ENCODE measurements at regions not wholly inside any gene's neighbourhood (a gene's known extent, or its start where the extent isn't known, plus 50 kb on each side); places are given as distances from the start of the nearest gene placed in this dataset.

- intact Hi-C loops (cut with micrococcal nuclease), result loop anchor here (5.0 kb wide), 1 partner anchor 607 kb away; no protein-coding TSS in a partner anchor
Observed at GRCh38 chr11:70815485-70815832, 417.1 kb downstream of the CTTN start.

DNA sequence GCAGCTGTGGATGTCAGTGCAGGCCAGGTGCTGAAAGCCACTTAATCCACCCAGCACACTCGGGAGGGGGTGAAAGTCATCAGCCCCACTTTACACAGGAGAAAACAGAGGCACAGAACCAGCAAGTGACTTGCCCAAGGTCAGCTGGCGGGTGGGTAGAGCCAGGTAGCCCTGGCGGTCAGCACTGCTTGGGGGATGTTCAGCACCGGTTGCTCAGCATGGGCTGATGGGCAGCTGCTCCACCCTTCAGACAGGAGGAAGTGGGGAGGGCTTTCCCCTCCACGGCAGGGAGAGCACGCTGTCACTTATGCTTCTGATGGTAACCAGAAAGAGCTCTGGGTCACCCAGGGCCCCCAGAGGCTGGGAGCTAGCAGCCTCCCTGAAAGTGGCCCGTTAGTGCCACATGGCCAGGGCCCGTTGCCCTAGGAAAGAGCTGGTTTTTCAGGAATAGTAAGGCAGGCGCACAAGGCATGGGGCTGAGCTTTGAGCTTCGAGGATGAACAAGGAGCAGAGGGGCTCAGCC, 417.9 kb downstream of the CTTN start:
- intact Hi-C loops (cut with micrococcal nuclease), result loop anchor here (5.0 kb wide), 1 partner anchor 606 kb away; no protein-coding TSS in a partner anchor

- intact Hi-C loops (cut with micrococcal nuclease), result loop anchor here (5.0 kb wide), 1 partner anchor 604 kb away; no protein-coding TSS in a partner anchor
Observed at GRCh38 chr11:70818351-70818750, 420.0 kb downstream of the CTTN start.

DNA sequence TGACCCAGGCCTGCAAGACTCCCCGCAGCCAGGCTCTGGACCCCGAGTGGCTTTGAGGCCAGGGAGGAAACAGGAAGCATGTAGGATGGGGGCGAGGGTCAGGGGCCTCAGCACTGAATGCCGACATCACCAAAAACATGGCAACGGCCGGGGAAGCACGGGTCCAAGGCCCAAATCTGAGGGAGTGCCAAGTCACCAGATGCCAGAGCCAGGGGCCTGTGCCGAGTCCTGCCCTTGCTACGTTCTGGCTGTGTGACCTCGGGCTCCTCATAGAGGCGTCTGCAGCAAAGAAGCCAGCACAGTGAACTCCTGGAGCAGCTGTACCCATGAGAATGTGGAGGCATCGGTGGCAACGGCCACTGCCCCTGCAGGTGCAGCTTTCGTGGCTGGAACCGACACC, 420.7 kb downstream of the CTTN start:
- intact Hi-C loops (cut with micrococcal nuclease), result loop anchor here (5.0 kb wide), 1 partner anchor 603 kb away; no protein-coding TSS in a partner anchor

- intact Hi-C loops (cut with micrococcal nuclease), result no loop called here
Observed at GRCh38 chr11:70820311-70820710, 422.0 kb downstream of the CTTN start.

GRCh38 chr11:70820712-70821111, 422.4 kb downstream of the CTTN start:
- intact Hi-C loops (cut with micrococcal nuclease), result no loop called here

GRCh38 chr11:70823771-70824170, 425.4 kb downstream of the CTTN start:
- intact Hi-C loops (cut with micrococcal nuclease), result no loop called here

DNA sequence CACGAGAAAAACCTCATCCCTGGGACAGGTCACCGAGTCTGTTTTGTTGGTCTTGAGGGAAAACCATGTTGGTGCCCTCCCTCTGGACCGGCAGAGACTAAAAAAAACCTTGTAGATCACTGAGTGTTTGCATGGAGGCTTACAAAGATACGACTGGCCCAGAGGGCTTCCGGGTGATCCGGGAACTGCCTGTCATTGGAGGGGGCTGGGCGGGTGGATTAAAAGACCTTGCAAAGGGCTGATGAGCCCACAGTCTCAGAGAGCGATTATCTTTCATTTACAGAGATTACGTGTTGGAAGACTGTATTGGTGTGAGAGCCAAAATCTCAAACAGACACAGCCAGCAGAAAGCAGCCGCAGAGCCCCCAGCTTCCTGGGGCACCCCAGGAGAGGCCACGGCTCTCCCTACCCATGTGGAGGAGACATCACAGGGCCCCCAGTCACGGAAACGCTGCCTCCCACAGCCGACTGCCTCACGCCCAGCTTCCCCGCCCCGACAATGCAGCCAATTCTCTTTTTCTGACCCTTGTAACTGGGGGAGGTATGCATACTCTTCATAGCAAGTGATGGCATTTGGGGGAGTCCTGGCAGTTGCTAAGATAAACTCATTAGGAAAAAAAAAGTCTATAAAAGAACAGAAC, 426.4 kb downstream of the CTTN start:
- intact Hi-C loops (cut with micrococcal nuclease), result no loop called here

- intact Hi-C loops (cut with micrococcal nuclease), result no loop called here
Observed at GRCh38 chr11:70825893-70826540, 426.4 kb downstream of the SHANK2 start.

DNA sequence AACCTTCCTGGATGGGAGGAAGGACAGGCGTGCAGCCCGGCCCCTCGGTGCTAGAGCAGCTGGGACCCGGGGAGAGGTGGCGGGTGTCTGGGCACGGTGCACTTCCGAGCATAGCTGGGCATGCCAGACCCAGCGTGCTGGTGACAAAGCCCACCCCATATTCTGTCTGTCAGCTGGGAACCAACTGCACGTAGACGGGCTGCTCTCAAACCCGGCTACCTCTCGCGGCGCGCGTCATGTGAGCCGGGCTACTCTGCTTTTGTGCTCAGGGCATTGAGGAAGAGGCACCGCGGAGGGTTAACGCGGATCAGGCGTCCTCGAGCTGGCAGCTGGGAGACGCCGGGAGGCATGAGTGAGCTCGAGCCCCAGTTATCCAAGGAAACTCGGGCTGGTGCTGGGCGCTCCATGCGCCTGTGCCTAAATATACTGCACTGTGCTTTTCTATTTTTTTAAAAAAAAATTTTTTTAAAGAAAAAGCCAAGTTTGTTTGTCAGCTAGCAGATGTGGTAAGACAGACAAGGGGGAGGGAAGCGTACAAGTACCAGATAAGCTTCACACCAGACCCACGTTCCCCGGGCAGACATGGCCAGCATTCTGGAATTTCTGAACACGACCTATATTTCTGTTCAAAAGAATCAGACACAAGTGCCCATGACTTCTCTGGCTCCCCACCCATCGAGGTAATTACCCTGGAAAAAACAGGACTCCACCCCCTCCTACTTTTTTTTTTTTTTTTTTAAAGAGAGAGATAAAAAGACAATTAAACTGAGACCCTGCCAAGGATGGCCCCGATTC, 425.6 kb downstream of the SHANK2 start:
- intact Hi-C loops (cut with micrococcal nuclease), result no loop called here

DNA sequence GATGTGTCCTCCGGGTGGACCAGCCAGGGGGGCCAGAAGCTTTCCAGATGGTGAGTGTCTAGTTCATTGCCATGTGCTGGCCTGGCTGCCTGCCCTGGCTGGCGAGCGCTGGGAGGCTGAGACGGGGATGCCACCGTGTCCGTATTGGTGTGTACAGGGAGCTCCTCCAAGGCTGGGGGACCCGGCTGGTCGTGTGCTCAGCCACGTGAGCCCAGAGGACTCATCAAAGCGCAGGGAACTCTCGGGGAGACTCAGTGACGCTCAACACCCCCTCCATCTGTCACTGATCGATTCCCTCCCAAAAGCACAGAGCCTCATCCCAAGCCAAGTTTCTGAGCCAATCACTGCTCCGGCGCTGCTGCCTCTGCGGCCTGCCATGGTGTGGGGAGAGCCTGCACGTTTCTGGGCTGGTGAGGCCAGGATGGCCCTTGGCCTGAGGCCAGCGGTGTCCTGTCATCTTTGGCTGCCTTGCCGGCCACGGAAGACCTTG, 423.7 kb downstream of the SHANK2 start:
- intact Hi-C loops (cut with micrococcal nuclease), result no loop called here

- intact Hi-C loops (cut with micrococcal nuclease), result no loop called here
Observed at GRCh38 chr11:70829134-70829885, 423.1 kb downstream of the SHANK2 start.

DNA sequence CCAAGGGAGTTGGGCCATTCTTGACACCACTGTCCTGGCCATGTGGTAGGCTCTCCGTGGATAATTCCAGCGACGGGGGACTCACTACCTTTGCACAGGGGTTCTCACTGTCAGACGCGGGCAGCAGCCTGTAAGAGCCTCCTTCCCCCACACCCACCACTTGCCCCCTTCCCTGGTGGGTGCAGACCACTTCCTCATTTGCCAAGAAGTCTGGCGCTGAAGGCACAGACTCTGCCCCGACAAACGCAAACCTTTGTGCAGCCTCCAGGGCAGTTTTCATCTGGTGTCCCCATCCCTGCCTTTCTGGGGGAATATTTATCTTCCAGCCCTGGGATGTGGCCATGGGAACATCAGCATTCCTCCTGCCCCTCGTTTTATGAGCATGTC, 422.5 kb downstream of the SHANK2 start:
- intact Hi-C loops (cut with micrococcal nuclease), result no loop called here

GRCh38 chr11:70833011-70833410, 419.4 kb downstream of the SHANK2 start:
- intact Hi-C loops (cut with micrococcal nuclease), result no loop called here

GRCh38 chr11:70833554-70833953, 418.8 kb downstream of the SHANK2 start:
- intact Hi-C loops (cut with micrococcal nuclease), result no loop called here

GRCh38 chr11:70834277-70834940, 418.0 kb downstream of the SHANK2 start:
- intact Hi-C loops (cut with micrococcal nuclease), result no loop called here

DNA sequence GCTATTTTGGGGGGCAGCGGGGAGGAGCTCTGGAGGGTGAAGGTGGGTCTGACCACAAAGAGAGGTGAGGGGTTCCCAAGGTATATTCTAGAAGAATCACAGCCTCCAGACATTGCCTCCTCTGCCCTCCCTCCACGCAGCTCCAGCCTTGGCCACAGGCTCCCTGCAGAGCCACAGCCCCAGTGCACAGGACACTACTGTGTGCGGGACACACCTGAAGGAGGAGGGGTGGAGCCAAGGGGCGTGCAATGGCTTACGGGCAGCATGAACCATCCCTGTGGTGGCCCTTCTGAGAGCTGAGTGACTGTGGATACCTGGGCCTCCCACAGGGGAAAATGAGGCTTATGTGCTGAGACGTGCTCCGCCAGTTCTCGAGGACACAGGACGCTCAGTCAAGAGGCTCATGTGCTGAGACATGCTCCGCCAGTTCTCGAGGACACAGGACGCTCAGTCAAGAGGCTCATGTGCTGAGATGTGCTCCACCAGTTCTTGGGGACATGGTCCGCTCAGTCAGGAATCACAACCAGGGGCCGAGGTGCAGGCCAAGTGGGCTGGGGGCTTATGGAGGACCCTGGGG, 417.3 kb downstream of the SHANK2 start:
- intact Hi-C loops (cut with micrococcal nuclease), result no loop called here

GRCh38 chr11:70836071-70836470, 416.3 kb downstream of the SHANK2 start:
- intact Hi-C loops (cut with micrococcal nuclease), result no loop called here

GRCh38 chr11:70838198-70838597, 414.2 kb downstream of the SHANK2 start:
- intact Hi-C loops (cut with micrococcal nuclease), result no loop called here

GRCh38 chr11:70839851-70840250, 412.5 kb downstream of the SHANK2 start:
- intact Hi-C loops (cut with micrococcal nuclease), result no loop called here

Measured in T-helper 2 cell treated with Interferon-gamma antibody and Interleukin-4, amounts not matched to agents 100 ng/mL and 5 ng/mL, for 36 hours (primary cell).